PFSK-1 (cell line): ENCODE measurements at regions not wholly inside any gene's neighbourhood (a gene's known extent, or its start where the extent isn't known, plus 50 kb on each side); places are given as distances from the start of the nearest gene placed in this dataset.

Experiments
- FOXP2 ChIP-seq: optimal IDR thresholded peaks from 2 replicates; pipeline ENCODE3; 2011; ENCODE audit warnings: borderline replicate concordance, control low read depth, inconsistent platforms; ENCODE audit not compliant: insufficient read depth; ENCODE audit errors: extremely low read length, extremely low read depth
- POLR2AphosphoS5 ChIP-seq: IDR thresholded peaks from 2 replicates; pipeline ENCODE4 v1.6.1; 2012; ENCODE audit warnings: low read depth, mild to moderate bottlenecking, control low read depth, low read length, moderate library complexity
- SIN3A ChIP-seq: IDR thresholded peaks from 2 replicates; pipeline ENCODE4 v1.6.1; 2012; ENCODE audit warnings: mild to moderate bottlenecking, low read length, moderate library complexity, borderline replicate concordance; ENCODE audit not compliant: insufficient read depth
- TAF1 ChIP-seq: IDR thresholded peaks from 2 replicates; pipeline ENCODE4 v1.6.1; 2012; ENCODE audit warnings: low read length, control low read depth, borderline replicate concordance; ENCODE audit not compliant: insufficient read depth
- TF ChIP-seq, protein P1 (sequence below), 2 experiments: IDR thresholded peaks; 2 replicates each; pipeline versions ENCODE4 v1.6.1 to v1.8.0; 2011 to 2012; ENCODE audit warnings: low read depth in 2 of 2, low read length in 2 of 2, control low read depth in 1 of 2, inconsistent platforms in 1 of 2, mild to moderate bottlenecking in 1 of 2, moderate library complexity in 1 of 2; ENCODE audit not compliant: insufficient read depth in 1 of 2

DNA sequence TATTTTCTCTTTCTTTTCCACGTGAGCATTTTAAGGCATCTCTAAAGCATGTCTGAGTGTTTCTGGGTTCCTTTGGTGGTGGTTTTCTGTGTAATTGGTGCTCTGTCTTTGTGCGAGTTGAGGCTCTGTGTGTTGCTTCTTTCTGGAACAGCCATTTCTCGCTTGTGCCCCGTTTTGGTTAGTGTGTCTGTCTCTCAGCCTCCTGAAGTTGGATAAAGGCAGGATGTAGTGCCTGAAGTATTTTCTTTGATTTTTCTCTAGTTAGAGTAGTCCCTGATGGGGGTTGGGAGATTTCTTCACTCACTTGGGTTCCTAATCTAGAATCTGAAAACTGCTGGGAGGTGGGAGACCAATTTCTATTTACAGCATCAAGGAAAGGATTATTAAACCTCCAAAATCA lies 129.7 kb upstream of the TMEM161B start:
- TF ChIP-seq SIN3A (no peak), FOXP2 (no peak), TAF1 (no peak), POLR2AphosphoS5 (no peak)
- TF ChIP-seq, protein P1, sequence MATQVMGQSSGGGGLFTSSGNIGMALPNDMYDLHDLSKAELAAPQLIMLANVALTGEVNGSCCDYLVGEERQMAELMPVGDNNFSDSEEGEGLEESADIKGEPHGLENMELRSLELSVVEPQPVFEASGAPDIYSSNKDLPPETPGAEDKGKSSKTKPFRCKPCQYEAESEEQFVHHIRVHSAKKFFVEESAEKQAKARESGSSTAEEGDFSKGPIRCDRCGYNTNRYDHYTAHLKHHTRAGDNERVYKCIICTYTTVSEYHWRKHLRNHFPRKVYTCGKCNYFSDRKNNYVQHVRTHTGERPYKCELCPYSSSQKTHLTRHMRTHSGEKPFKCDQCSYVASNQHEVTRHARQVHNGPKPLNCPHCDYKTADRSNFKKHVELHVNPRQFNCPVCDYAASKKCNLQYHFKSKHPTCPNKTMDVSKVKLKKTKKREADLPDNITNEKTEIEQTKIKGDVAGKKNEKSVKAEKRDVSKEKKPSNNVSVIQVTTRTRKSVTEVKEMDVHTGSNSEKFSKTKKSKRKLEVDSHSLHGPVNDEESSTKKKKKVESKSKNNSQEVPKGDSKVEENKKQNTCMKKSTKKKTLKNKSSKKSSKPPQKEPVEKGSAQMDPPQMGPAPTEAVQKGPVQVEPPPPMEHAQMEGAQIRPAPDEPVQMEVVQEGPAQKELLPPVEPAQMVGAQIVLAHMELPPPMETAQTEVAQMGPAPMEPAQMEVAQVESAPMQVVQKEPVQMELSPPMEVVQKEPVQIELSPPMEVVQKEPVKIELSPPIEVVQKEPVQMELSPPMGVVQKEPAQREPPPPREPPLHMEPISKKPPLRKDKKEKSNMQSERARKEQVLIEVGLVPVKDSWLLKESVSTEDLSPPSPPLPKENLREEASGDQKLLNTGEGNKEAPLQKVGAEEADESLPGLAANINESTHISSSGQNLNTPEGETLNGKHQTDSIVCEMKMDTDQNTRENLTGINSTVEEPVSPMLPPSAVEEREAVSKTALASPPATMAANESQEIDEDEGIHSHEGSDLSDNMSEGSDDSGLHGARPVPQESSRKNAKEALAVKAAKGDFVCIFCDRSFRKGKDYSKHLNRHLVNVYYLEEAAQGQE (IDR thresholded peaks at IDR 0.05; ENCODE audit: insufficient read depth in 1 of 2, low read depth in 2 of 2, low read length in 2 of 2), result no peak

DNA sequence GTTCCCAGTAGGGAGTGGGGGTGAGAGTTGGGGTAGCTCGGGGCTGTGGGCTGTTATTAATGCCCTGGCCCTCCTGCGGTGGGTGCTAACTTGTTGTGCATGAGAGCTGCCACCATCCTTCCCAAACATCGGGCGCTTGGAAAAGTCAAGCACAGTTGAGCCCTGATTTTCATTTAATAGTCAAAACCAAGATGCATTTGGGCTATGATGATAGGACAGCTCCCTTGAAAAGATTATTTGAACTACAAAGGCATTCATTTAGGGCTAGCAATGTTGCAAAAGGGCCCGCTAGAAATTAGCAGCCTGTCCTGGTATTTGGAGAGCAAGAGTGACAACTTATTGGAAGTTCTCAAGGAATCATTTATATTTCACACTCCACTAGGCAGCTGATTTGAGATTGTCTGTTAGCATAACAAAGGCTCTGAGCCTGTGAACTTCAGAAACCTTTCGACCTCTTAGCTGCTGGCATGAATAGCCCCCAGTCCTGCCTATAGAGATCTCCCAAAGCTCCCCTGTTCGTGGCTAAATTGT lies 128.2 kb upstream of the TMEM161B start:
- TF ChIP-seq FOXP2 (no peak), POLR2AphosphoS5 (no peak), SIN3A (no peak), TAF1 (no peak)
- TF ChIP-seq, protein P1 (IDR thresholded peaks at IDR 0.05; ENCODE audit: insufficient read depth in 1 of 2, low read depth in 2 of 2, low read length in 2 of 2), result no peak

DNA sequence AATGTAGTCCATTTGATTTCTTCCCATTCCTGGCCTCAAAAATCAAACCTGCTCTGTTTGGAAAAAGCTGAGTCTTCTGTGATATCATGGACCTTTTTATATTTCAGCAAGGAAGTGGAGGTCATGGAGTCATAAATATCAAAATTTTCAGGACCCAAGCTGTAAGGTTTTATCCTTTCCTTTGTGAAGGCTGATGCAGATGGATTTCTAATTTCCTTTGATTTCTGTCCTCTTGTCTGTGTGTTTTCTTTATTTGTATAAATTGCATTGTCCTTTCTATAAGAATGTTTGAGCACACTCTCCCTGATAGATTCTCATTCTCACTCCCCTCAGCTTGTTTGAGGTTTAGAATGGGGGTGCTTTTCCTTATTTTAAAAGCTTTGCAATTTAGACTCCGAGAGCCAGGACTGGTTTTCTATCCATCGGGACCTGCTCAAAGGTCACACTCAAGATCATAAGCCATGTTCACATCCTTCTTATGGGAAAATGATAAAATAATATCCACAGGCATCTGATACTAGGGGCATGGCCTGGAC lies 127.4 kb upstream of the TMEM161B start:
- no peak for TF ChIP-seq FOXP2
- TF ChIP-seq SIN3A, result no peak
- TF ChIP-seq POLR2AphosphoS5, result no peak

DNA sequence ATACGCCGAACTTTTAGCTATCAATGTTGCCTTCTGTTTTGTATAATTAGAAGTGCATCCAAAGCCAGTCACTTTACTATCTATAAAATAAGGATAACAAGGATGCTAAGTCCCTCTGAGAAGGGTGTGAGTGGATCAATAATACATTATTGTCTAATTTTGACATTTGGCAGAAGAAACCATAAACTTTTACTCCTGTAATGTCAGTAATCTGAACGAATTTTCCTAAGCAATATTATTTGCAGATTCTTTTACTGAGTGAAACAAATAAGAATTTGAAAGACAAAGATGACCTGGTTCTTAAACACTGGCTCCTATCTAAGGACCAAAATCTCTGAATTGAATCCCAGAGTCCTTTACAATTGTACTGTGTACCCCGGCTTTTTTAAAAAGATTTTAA lies 126.6 kb upstream of the TMEM161B start:
- TF ChIP-seq POLR2AphosphoS5 (no peak), TAF1 (no peak), SIN3A (no peak), FOXP2 (no peak)
- TF ChIP-seq, protein P1 (IDR thresholded peaks at IDR 0.05; ENCODE audit: insufficient read depth in 1 of 2, low read depth in 2 of 2, low read length in 2 of 2), result no peak

- TF ChIP-seq TAF1, result no peak
- no peak for TF ChIP-seq SIN3A
- no peak for TF ChIP-seq FOXP2
- no peak for TF ChIP-seq POLR2AphosphoS5
- TF ChIP-seq, protein P1 (IDR thresholded peaks at IDR 0.05; ENCODE audit: insufficient read depth in 1 of 2, low read depth in 2 of 2, low read length in 2 of 2), result no peak
These were observed 126.0 kb upstream of the TMEM161B start for GRCh38 chr5:88394536-88395175.
